Activated CD4-positive, alpha-beta T cell treated with anti-CD3 and anti-CD28 coated beads for 48 hours (primary cell): ENCODE measurements at regions not wholly inside any gene's neighbourhood (a gene's known extent, or its start where the extent isn't known, plus 50 kb on each side); places are given as distances from the start of the nearest gene placed in this dataset.

Experiments used
- DNase-seq: peaks from one replicate; pipeline ENCODE4 v3.0.0-alpha.2; 2020

DNA sequence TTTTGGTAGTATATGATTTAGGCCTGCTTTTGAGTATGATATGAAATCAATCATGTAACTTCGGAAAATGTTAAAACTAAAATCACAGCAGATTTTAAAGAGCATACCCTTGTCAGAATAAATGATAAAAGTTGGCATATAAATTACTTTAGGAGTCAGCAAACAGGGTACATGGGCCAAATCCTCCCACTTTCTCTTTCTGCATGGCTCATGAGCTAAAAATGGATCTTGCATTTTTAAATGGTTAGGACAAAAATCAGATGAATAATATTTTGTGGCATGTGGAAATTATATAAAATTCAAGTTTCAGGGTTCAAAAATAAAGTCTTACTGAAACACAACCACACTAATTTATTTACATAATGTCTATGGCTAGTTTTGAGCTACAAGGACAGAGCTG is 214.9 kb downstream of the GASK1B start:
- DNase-seq: no peak

DNA sequence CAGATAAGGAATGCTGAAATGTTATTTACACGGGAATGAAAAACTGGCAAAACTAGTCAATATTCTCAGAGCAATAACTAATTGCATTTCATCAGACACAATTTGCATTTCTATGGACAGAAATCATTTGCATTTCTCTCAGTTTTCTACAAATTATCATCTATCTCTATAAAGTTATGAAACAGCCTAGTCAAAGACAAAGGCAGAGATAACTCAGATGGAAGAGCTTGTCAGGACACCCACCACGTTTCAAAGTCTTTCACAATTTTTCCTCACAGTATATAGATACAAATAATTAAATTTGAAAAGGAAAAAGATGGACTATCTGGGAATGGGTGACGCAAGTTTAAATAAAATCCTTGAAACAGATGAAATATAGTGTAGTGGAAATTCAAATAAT is 230.8 kb downstream of the GASK1B start:
- DNase-seq: no peak

- no peak for DNase-seq
These were observed 238.7 kb downstream of the GASK1B start for GRCh38 chr4:157934151-157934550.

DNA sequence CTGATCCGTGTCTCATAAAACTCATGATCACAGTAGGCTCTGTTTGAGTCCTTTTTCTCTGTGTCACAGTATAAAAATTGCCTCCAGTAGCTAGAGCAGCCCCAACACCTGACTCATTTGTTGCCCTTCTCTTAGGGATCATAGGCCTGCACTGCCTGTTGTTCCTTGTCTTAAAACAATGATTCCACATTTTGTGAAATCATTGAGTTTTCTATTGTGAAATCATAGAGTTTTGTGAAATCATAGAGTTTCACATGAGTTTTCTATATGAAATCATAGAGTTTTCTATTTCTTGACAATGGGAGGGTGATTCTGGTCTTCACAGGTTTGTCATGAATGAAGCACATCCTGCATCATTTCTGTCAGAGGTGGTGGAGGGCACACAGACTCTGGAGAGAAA is 239.9 kb downstream of the GASK1B start:
- DNase-seq: no peak

GRCh38 chr4:157929486-157929885 is 243.3 kb downstream of the GASK1B start:
- DNase-seq: no peak

DNA sequence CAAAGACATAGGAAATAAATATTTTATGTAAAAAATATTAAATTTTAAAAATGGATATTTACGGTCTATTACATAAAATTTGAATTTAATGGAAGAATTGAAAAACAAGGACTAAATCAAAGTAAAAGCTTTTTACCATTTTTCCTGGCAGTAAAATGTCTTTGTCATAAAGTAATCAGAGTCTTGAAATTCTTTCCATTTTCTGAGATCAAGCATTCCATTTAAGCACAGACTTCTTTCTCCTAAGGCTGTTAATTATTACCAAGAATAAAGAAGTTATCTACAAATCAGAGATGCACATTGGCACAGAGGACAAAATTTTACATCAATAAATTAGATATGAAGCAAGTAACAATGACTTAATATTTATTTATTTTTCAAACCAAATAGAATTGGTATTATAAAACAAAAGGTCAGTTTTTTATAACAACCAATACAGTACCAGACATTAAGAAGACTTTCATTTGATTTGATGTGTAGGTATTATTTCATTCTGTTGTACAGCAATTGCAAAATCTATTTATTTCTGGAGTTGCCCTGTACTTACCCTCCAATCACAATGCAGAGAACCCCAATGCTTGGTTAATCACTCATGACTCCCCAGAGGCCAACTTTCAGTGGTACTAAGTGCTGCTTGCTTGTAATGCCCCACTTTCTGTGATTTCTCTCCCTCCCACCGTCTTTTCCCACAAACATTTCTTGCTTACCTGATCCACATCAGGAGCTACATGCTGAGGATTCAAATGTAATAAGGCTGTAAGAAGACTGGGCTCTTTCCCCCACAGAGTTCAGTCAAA is 254.6 kb downstream of the GASK1B start:
- no peak for DNase-seq

- DNase-seq: no peak
These were observed 260.6 kb downstream of the GASK1B start for GRCh38 chr4:157912212-157912611.

- DNase-seq: no peak
These were observed 261.2 kb downstream of the GASK1B start for GRCh38 chr4:157911662-157912061.

GRCh38 chr4:157908691-157909090 is 264.1 kb downstream of the GASK1B start:
- DNase-seq: no peak

- no peak for DNase-seq
These were observed 264.8 kb downstream of the GASK1B start for GRCh38 chr4:157908031-157908430.

DNA sequence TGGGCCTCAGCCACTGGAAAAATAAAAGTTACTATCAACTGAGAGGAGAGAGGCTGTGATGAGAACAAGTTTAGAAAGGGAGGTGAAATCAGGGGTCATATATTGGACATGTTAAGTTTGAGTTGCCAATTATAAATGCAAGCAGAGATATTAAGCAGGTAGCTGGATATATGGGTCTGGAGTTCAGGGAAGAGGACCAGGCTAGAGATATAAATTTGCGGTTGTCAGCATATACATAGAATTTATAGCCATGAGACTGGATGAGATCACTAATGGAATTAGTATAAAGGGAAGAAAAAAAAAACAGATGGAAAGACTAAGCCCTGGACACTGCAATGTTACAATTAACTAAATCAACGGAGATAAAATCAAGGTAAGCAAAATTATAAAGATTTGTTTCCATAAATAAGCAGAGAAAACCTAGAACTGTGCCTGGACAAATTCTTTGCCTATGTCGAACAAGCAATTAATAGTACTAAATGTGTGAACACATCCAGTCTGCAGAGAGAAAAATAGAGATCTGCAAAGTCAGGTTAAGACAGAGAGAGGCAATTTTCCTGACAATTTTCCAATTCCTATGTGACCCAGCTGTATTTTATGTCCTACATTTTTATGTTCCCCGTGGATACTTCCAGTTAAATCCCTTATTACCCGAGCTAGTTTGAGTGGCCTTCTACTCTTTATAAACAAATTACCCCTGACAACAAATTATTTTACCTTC is 265.4 kb downstream of the GASK1B start:
- DNase-seq: no peak

GRCh38 chr4:157898836-157899605 is 273.8 kb downstream of the GASK1B start:
- DNase-seq: no peak

DNA sequence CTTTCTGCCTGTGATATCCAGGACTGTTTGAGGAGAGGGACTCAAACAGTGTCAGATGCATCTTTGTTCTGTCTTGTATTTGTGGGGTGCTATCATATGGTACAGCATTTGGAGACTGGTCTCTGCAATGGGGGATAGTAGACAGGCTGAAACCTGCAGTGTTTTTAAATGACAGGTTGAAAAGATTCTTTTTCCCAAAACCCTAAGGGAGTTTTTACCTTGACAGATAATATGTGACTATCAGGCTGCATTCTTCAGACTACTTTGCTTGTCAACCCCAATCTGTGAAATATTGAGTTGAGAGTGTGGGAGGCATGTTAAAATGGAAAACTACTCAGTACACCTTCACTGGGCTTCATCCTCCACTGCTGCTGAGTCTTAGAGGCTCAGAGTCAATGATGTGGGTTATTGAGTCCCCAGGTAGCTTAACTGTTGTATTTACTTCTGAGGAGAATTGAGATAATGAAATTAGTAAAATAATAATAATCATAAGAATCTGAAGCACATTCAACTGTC is 274.9 kb downstream of the GASK1B start:
- DNase-seq: no peak

GRCh38 chr4:157896726-157897125 is 276.1 kb downstream of the GASK1B start:
- no peak for DNase-seq

DNA sequence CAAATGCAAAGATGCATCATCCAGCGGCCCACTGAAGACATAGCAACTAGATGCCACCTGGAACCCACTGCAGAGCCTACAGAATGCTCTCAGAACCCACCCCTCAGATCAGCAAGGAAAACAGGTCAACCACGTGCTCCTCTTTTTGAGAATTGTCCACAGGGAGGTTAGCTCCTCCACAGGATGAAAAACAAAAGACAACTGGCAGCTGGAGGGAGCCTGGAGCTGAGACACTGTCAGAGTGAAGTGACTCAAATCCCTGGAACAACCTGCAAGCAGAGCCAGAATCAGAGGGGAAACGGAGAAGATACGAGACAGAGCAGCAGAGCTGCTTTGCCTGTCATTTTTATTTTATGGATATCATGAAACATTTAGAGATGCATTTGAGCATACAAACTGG is 277.6 kb downstream of the GASK1B start:
- DNase-seq: no peak

DNA sequence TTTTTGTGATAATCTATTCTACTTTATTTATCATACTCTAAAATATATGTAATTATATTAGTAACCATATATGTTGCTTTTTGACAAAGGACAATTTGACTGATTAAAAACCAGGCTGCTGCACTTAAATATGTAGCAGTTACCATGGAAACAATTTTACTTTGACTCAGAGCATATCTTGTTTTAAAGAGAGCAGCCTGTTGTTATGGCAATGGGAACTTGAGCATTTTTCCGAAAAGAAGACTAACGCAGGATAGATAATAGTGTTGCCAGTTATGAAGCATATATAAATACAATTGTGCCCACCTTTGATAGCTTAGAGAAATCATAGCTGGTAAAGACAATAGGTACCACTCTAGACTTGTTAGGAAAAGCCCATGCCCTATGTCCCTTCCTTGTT is 283.0 kb downstream of the GASK1B start:
- no peak for DNase-seq

GRCh38 chr4:157888281-157888680 is 284.5 kb downstream of the GASK1B start:
- no peak for DNase-seq

- DNase-seq: no peak
These were observed 285.5 kb downstream of the GASK1B start for GRCh38 chr4:157887316-157887715.

DNA sequence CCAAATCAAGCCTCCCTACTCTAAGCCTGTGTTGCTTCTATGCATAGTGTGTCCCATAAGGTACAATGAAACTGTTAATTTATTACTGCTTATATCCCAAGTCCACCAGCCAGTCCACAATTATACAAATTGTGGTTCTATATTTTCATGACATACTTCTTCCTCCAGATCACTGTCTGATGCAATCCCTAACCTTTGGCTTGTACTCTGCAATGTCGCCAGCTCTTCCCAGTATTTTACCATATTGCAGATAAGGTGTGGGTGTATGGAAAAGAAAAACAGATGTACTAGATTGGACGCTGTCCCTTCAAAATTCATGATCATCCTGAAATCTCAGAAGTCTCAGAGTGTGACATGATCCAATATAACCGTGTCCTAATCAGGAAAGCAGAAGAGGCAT is 286.2 kb downstream of the GASK1B start:
- DNase-seq: no peak

GRCh38 chr4:157885811-157886210 is 287.0 kb downstream of the GASK1B start:
- no peak for DNase-seq

DNA sequence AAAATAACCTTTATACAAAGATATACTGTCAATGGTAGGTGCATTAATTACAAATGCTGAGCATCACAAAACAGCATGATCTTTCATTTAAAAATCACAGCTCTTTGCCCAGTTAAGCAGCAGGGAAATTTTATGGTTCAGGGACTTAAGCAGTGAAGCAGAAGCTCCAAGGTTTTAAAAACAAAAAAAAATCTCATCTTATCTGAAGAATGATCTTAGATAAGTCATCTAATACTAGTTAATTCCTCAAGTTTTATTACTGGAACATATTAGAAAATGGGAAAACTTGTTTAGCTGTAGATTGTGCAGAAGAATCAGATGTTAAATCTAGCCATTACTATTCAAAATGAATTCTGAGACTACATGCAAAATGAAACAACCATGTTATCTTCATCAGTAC is 289.9 kb downstream of the GASK1B start:
- no peak for DNase-seq

- no peak for DNase-seq
These were observed 292.1 kb downstream of the GASK1B start for GRCh38 chr4:157880761-157881160.

- no peak for DNase-seq
These were observed 318.0 kb downstream of the GASK1B start for GRCh38 chr4:157854819-157855218.

- DNase-seq: no peak
These were observed 332.2 kb downstream of the GASK1B start for GRCh38 chr4:157840648-157841047.
